ENCODE measurements at regions not wholly inside any gene's neighbourhood (a gene's known extent, or its start where the extent isn't known, plus 50 kb on each side); places are given as distances from the start of the nearest gene placed in this dataset.

DNA sequence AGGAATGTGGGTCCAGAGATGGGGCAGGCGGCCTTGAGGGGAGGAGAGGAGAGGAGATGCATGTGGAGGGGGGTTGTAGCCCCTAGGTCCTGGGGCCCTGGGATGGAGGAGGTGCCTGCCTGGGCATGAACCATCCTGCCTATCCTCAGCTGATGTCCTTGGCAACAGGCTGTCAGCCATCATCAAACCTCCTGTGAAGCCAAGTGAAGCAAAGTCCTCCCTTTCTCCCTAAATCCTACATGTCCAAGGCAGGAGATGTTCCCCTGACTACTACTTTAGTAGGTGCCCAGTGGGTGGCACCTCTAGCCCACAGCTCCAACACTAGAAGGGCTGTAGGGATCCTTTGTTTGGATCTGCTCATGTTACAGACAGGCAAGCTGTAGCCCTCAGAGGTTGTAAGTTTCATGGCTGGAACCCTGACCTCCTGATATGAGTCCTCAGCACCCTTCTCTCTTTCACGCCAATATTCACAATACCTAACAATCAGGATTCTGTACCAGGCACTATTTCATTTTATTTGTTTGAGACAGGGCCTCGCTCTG is 66.6 kb upstream of the SYPL1 start:
- no peak overlapping the region for H3K9ac ChIP-seq
- ChIA-PET CTCF (interaction anchor here (1.3 to 16.6 kb wide), 6 partner anchors 11 to 970 kb away, joined by 3 to 395 read pairs (median 40); partner anchors contain the start of gene CCDC71L), POLR2A (no interaction called here)
- no peaks in the 10 kb centered on the region for H3F3A ChIP-seq (replicated peaks; ENCODE audit: insufficient read depth)
- no peak for DNase-seq
- H3K36me3 ChIP-seq (replicated peaks in 1 of 2; ENCODE audit: control insufficient read depth in 1 of 2, insufficient read depth in 2 of 2, low read length in 1 of 2): no peaks in the 10 kb centered on the region
- no peaks in the 10 kb centered on the region for H3K79me2 ChIP-seq (ENCODE audit: insufficient read depth)
- TF ChIP-seq RAD21 (IDR thresholded peaks at IDR 0.05; ENCODE audit: low read length) (peak; percentile 70), SMC3 (IDR thresholded peaks at IDR 0.05; ENCODE audit: low read depth, low read length) (peak; percentile 67), SIN3A (IDR thresholded peaks at IDR 0.05; ENCODE audit: borderline replicate concordance, low read depth, low read length) (no peak), JUND (IDR thresholded peaks at IDR 0.05) (no peak), CTCF (IDR thresholded peaks at IDR 0.05) (peak; percentile 63), GABPA (IDR thresholded peaks at IDR 0.05; ENCODE audit: low read depth) (no peak)
- TF ChIP-seq, protein P1, sequence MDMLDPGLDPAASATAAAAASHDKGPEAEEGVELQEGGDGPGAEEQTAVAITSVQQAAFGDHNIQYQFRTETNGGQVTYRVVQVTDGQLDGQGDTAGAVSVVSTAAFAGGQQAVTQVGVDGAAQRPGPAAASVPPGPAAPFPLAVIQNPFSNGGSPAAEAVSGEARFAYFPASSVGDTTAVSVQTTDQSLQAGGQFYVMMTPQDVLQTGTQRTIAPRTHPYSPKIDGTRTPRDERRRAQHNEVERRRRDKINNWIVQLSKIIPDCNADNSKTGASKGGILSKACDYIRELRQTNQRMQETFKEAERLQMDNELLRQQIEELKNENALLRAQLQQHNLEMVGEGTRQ (IDR thresholded peaks at IDR 0.05; ENCODE audit: borderline replicate concordance, low read depth, low read length): no peak
- H3K9me2 ChIP-seq: no peaks in the 10 kb centered on the region
- no peaks in the 10 kb centered on the region for H3K9me3 ChIP-seq
- no peak overlapping the region for H3K4me2 ChIP-seq
- H3K4me3 ChIP-seq (ENCODE audit: low read depth in 2 of 2, low read length in 1 of 2): no peak overlapping the region
- H3K27me3 ChIP-seq (ENCODE audit: insufficient read depth): no peaks in the 10 kb centered on the region
- peaks cover 4 to 7% of the 10 kb centered on the region in 2 experiments; a peak in 2 of 4 replicates for H3K4me1 ChIP-seq (ENCODE audit: control insufficient read depth in 1 of 2, insufficient read depth in 2 of 2, low read depth in 1 of 2, low read length in 1 of 2)
- H4K20me1 ChIP-seq (ENCODE audit: insufficient read depth): no peaks in the 10 kb centered on the region
- no peak overlapping the region for H3K27ac ChIP-seq (ENCODE audit: low read depth in 2 of 2, low read length in 1 of 2)
- peak overlapping the region; percentile 7; the same call in 1 of the 2 replicates for H2AFZ ChIP-seq (ENCODE audit: low read depth)
- 100% methylated on average over 3 of the region's 3 CpGs for WGBS (ENCODE audit: low lambda C conversion rate)

DNA sequence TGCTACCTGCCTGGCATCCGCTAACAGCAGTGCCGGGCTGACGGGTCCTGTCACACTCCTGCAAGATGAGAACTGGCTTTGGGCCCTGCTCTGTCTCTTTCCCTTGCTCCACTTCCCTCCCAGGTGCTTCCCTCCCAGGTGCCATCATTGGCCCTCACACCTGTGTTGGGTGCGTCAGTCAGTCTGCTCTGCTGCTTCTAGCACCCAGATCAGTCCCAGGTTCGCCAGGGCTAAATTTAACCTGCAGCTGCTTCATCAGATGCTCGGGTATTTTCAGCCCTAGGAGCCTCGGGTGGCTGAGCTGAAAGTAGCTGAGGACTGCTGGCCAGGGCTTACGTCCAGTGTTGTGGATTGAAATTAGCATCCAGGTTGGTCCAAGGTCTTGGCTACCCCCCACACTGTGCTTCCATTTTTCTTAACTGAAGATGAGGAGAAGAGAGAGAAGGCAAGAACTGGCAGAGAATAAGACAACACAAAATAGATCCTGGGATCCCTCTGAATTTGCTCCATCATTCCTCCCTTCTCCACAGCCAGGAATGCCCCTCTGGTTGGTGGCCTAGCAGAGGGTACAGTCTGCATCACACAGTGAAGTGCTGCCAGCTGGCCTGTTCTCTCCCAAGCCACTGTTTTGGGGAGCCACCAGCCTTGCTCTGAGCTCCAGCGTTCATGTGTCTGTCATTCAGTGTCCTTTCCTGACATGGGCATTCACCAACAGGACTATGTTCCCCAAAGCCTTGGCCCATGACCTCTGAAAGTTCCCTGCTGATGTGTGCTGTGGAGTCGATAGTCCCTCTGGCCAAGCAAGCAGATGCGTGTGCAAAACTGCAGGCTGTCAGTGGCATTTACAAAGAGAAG is 65.9 kb upstream of the SYPL1 start:
- Histone ChIP-seq H3K9me2 (no peaks in the 10 kb centered on the region), H3K4me2 (no peak overlapping the region), H4K20me1 (ENCODE audit: insufficient read depth) (no peaks in the 10 kb centered on the region), H3K9me3 (no peaks in the 10 kb centered on the region), H3K36me3 (replicated peaks in 1 of 2; ENCODE audit: control insufficient read depth in 1 of 2, insufficient read depth in 2 of 2, low read length in 1 of 2) (no peaks in the 10 kb centered on the region), H3K27me3 (ENCODE audit: insufficient read depth) (no peaks in the 10 kb centered on the region), H3K79me2 (ENCODE audit: insufficient read depth) (no peaks in the 10 kb centered on the region), H3K9ac (no peak overlapping the region), H3K4me1 (ENCODE audit: control insufficient read depth in 1 of 2, insufficient read depth in 2 of 2, low read depth in 1 of 2, low read length in 1 of 2) (peaks cover 4 to 7% of the 10 kb centered on the region in 2 experiments; a peak in 2 of 4 replicates), H2AFZ (ENCODE audit: low read depth) (no peak overlapping the region; the same call in 1 of the 2 replicates), H3K4me3 (ENCODE audit: low read depth in 2 of 2, low read length in 1 of 2) (no peak overlapping the region), H3F3A (replicated peaks; ENCODE audit: insufficient read depth) (no peaks in the 10 kb centered on the region), H3K27ac (ENCODE audit: low read depth in 2 of 2, low read length in 1 of 2) (no peak overlapping the region)
- POLR2A ChIA-PET: interaction anchor here (1.6 to 1.8 kb wide), 2 partner anchors 107 to 284 kb away, joined by 4 to 6 read pairs; partner anchors contain the start of gene NAMPT
- 93% methylated on average over 11 of the region's 11 CpGs for WGBS (ENCODE audit: low lambda C conversion rate)
- CTCF ChIA-PET: interaction anchor here (0.6 to 16.6 kb wide), 24 partner anchors 11 to 971 kb away, joined by 3 to 395 read pairs (median 11); partner anchors contain the start of gene CCDC71L
- no peak for TF ChIP-seq IRF3 (IDR thresholded peaks at IDR 0.05; ENCODE audit: low read depth, low read length)
- no peak for TF ChIP-seq RCOR1 (IDR thresholded peaks at IDR 0.05; ENCODE audit: low read length)
- no peak for TF ChIP-seq YY1 (IDR thresholded peaks at IDR 0.05; ENCODE audit: low read depth)
- TF ChIP-seq TCF12 (IDR thresholded peaks at IDR 0.05): no peak
- no peak for TF ChIP-seq FOSL2 (IDR thresholded peaks at IDR 0.05; ENCODE audit: borderline replicate concordance, low read depth)
- TF ChIP-seq JUND (IDR thresholded peaks at IDR 0.05): no peak
- TF ChIP-seq, protein P1 (IDR thresholded peaks at IDR 0.05; ENCODE audit: borderline replicate concordance, low read depth, low read length): no peak
- no peak for TF ChIP-seq RXRA (IDR thresholded peaks at IDR 0.05; ENCODE audit: borderline replicate concordance, low read depth)
- no peak for TF ChIP-seq RAD21 (IDR thresholded peaks at IDR 0.05; ENCODE audit: low read length)
- TF ChIP-seq FOXM1 (IDR thresholded peaks at IDR 0.05; ENCODE audit: low read depth): no peak
- TF ChIP-seq RFX5 (IDR thresholded peaks at IDR 0.05; ENCODE audit: low read length): no peak
- no peak for TF ChIP-seq FOXJ3 (CRISPR knock-in tag; IDR thresholded peaks at IDR 0.05)
- no peak for TF ChIP-seq MEF2A (IDR thresholded peaks at IDR 0.05; ENCODE audit: borderline replicate concordance, low read depth)
- TF ChIP-seq CTCF (IDR thresholded peaks at IDR 0.05): no peak
- DNase-seq: no peak
